ENCODE measurements at regions not wholly inside any gene's neighbourhood (a gene's known extent, or its start where the extent isn't known, plus 50 kb on each side); places are given as distances from the start of the nearest gene placed in this dataset.

DNA sequence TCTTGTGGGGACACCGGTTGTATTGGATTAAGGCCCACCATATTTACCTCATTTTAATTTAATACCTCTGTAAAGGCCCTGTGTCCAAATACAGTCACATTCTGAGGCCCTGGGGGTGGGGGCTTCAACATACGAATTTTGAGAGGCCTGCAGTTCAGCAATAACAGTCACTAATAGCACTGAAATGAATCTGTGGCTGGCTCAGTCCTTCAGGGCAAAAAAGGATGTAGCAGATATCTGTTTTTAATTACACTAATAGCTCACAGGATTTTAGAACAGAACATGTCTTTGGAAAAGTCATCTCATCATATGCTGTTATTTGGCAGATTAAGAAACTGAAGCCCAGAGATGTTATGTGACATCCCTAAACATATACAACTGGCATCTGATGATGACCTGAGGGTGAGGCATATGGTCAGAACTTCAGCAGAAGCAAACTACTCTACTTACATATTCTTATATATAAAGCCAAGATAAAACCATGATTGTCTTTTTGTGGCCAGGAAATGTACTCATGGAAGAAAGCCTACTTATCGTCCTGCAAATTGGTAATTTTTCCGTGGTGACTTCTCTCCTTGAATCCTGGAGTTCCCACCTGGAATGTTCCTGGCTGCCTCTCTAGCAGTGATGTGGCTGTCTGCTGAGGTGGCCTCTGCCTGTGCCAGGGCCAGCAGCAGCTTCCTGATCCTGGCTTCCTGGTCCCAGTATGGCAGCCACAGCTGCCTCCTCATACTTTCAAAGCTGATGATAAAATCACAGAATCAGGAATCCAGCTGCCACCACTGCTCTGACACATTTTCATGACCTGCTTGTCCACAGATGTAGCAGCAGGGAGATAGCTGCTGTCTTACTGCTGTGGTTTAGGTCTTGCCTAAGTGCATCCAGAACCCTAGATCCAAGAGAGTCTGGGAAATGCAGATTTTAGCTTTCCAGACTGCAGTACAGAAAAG lies 72.1 kb upstream of the ANKRD55 start:
- in situ Hi-C loops (cut with MboI; ENCODE audit: low sequenced_read_pairs, unreplicated experiment) = no loop called here
- DNase-seq (ENCODE audit: low spot score) = no peak
- TF ChIP-seq, protein P1, sequence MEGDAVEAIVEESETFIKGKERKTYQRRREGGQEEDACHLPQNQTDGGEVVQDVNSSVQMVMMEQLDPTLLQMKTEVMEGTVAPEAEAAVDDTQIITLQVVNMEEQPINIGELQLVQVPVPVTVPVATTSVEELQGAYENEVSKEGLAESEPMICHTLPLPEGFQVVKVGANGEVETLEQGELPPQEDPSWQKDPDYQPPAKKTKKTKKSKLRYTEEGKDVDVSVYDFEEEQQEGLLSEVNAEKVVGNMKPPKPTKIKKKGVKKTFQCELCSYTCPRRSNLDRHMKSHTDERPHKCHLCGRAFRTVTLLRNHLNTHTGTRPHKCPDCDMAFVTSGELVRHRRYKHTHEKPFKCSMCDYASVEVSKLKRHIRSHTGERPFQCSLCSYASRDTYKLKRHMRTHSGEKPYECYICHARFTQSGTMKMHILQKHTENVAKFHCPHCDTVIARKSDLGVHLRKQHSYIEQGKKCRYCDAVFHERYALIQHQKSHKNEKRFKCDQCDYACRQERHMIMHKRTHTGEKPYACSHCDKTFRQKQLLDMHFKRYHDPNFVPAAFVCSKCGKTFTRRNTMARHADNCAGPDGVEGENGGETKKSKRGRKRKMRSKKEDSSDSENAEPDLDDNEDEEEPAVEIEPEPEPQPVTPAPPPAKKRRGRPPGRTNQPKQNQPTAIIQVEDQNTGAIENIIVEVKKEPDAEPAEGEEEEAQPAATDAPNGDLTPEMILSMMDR (IDR thresholded peaks at IDR 0.05; ENCODE audit: borderline replicate concordance, control extremely low read depth, extremely low read depth, insufficient read depth, missing control alignments) = no peak

DNA sequence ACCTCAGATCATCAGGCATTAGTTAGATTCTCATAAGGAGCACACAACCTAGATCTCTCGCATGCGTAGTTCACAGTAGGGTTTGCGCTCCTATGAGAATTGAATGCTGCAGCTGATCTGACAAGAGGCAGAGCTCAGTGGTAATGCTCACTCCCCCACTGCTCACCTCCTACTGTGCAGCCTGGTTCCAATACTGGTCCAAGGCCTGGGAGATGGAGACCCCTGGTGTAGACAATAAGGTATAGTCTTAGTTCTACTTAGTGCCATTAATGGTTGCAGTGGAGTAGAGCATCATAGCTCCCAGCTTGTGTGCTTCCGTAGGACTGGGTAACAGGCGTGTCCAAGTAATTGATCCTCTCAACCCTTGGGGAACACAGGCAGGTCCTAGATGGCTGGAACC lies 70.4 kb upstream of the ANKRD55 start:
- in situ Hi-C loops (cut with MboI; ENCODE audit: low sequenced_read_pairs, unreplicated experiment) = no loop called here
- DNase-seq (ENCODE audit: low spot score) = no peak
- TF ChIP-seq, protein P1 (IDR thresholded peaks at IDR 0.05; ENCODE audit: borderline replicate concordance, control extremely low read depth, extremely low read depth, insufficient read depth, missing control alignments) = no peak

DNA sequence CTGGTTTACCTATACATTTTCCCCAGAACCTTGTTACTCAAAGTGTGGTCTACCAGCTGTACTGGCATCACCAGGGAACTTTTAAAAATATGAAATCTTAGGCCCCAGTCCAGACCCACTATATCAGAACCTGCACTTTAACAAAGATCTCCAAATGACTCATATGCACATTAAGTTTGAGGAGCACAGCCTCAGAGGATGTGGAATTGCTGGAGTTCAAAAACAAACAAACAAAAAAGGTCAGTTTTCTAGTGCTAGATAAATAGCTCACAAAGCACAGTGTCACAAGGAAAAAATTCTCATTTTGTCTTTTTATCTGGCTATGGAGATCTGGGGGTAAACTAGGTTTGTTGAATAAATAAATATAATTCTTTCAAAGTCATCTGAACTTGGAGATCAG lies 68.9 kb upstream of the ANKRD55 start:
- DNase-seq (ENCODE audit: low spot score) = no peak
- in situ Hi-C loops (cut with MboI; ENCODE audit: low sequenced_read_pairs, unreplicated experiment) = no loop called here
- TF ChIP-seq, protein P1 (IDR thresholded peaks at IDR 0.05; ENCODE audit: borderline replicate concordance, control extremely low read depth, extremely low read depth, insufficient read depth, missing control alignments) = no peak

DNA sequence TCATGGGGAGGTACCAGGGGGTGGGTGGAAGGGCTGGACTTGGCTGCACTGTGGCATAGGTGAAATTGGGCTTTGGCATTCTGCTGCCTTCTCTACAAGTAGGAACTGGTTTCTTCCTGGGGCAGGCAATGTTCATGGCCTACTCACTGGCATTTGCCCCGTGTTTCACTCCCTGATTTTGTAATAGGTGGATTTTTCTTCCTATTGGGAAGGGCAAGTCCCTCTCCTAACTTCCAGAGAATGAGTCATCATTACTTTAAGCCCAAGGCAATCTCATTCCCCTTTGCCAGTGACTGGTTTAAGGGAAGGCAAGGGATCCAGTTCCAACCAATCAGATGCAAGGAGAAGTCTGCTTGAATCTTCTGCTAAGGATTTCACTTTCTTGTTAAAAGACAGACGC lies 67.9 kb upstream of the ANKRD55 start:
- in situ Hi-C loops (cut with MboI; ENCODE audit: low sequenced_read_pairs, unreplicated experiment) = no loop called here
- TF ChIP-seq, protein P1 (IDR thresholded peaks at IDR 0.05; ENCODE audit: borderline replicate concordance, control extremely low read depth, extremely low read depth, insufficient read depth, missing control alignments) = no peak
- no peak for DNase-seq (ENCODE audit: low spot score)

DNA sequence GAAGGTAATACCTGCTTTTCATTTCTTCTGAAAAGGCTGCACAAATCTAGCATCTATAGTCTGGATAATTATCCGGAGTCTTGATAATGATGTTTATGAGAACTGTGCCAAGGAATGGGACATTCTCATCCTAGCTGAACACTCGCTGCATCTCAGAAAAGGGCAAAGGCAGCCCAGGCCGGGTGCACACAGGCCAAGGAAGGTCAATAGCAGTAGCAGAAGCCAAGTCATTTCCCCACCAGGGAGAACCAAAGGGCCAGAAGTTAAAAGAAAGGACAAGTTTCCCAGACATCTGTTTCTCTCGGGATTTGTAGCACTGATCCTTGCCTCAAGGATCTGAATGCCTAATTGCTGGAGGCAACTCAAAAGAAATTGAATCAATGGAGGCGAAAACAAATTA lies 66.1 kb upstream of the ANKRD55 start:
- TF ChIP-seq, protein P1 (IDR thresholded peaks at IDR 0.05; ENCODE audit: borderline replicate concordance, control extremely low read depth, extremely low read depth, insufficient read depth, missing control alignments) = no peak
- in situ Hi-C loops (cut with MboI; ENCODE audit: low sequenced_read_pairs, unreplicated experiment) = no loop called here
- DNase-seq (ENCODE audit: low spot score) = no peak

DNA sequence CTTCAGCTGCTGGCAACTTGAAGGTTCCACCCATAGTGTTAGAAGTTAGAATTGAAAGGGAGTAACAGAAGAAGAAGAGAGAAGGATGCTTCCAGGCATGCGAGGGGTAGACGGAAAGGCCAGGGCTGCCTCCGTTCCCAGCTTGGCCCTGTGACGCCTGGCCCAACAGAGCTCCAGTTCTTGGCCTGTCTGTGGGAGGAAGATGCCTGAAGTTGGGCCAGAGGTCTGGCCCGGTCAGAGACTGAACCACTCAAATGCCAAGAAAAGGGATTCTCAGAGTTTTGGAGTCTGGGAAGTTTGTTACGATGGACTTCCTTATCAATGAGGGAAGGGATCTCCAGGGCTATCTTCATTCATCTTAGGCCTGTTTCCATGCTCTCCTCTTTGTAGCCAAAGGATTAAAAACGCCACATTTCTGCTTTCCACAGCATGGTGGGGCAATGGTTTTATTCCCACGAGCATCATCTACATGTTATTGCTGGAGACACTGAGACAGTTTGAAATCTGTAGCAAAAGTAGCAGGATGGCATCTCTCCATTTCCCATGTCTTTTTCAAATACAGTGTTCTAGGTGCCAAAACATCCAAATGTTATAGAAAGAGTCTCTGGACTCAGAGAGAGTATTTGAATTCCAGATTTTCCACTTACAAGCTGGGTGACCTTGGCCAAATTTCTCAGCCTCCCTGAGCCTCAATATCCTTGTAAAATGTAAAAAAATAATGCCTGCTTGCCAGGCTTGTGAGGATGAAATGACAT lies 65.4 kb upstream of the ANKRD55 start:
- in situ Hi-C loops (cut with MboI; ENCODE audit: low sequenced_read_pairs, unreplicated experiment) = no loop called here
- TF ChIP-seq, protein P1 (IDR thresholded peaks at IDR 0.05; ENCODE audit: borderline replicate concordance, control extremely low read depth, extremely low read depth, insufficient read depth, missing control alignments) = no peak

More for the DNA sequence above, 65.4 kb upstream of the ANKRD55 start:
- no peak for DNase-seq (ENCODE audit: low spot score)

Measured in GM13976 (cell line).